NCI-H1048 (cell line): ENCODE measurements at regions not wholly inside any gene's neighbourhood (a gene's known extent, or its start where the extent isn't known, plus 50 kb on each side); places are given as distances from the start of the nearest gene placed in this dataset.
"Not testable (repeated sequence)": the region's sequence is repeated elsewhere in the genome, so short reads cannot be mapped to it uniquely, and the experiment has no call there.

Experiments
- DNase-seq: peaks from one replicate; lab custom pipeline; 2025; lab: John Stamatoyannopoulos, UW

- no peak for DNase-seq
These were observed 119.3 kb downstream of the CRYAA start for GRCh38 chr21:43287795-43288755.

- DNase-seq, result no peak
These were observed 118.4 kb downstream of the CRYAA start for GRCh38 chr21:43287111-43287760.

- no peak for DNase-seq
These were observed 117.4 kb downstream of the CRYAA start for GRCh38 chr21:43286196-43286595.

DNA sequence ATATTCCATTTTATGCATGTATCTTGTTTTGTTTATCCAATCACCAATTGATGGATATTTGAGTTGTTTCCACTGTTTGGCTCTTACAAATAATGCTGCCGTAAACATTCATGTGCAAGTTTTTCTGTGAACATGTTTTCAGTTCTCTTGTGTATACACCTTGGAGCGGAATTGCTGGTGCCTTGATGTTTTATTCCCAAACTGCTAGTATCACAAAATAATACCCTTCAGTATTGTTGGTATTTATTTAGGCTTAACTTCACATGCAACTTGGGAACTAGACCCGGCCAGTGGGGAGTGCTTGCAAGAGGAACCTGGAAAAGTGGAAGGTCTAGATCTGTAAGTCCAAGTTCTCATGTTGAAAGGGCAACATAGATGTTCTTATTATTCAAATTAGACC is 115.9 kb downstream of the CRYAA start:
- no peak for DNase-seq

DNA sequence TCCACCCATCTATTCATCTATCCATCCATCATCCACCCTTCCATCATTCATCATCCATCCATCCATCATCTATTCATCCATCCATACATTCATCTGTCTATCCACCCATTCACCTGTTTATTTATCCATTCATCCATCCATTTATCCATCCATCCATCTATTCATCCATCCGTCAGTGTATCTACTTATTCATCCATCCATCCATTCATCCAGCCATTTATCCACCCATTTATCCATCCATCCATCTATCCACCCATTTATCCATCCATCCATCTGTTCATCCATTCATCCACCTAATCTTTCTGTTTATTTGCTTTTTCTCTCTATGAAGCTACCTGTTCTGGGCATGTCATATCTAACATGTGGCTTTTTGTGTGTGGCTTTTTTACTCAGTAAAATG is 115.4 kb downstream of the CRYAA start:
- no peak for DNase-seq

DNA sequence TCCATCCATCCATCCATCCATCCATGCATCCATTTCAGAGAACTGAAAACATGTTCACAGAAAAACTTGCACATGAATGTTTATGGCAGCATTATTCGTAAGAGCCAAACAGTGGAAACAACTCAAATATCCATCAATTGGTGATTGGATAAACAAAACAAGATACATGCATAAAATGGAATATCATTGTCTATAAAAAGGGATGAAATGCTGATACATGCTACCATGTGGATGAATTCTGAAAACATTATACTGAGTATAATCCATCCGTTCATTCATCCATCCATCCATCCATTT is 115.1 kb downstream of the CRYAA start:
- not testable (repeated sequence) for DNase-seq

DNA sequence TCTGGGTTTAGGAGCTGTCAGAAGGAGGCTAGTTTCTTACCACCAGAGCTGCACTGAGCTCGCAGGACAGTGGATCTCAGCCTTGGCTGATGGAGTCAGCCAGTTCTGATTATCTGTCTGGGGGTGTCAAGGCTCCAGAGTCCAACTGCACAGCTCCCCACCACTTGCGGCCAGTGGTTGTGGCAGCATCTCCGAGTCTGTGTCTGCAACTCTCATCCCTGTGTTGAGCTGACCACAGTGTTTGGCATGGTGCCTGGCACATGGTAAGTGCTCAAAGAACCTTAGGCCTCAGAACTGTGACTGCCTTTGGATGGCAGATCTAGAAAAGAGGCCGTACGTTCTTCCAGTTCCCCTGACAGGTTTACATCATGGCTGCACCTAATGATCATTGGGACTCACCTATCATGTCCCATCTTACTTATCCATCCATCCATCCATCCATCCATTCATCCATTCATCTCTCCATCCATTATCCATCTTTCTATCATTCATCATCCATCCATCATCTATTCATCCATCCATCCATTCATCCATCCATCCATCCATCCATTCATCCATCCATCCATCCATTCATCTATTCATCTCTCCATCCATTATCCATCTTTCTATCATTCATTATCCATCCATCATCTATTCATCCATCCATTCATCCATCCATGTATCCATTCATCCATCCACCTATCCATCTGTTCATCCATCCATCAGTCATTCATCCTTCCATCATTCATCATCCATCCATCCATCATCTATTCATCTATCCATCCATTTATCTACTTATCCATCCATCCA is 114.5 kb downstream of the CRYAA start:
- no peak for DNase-seq

GRCh38 chr21:43282358-43283120 is 113.7 kb downstream of the CRYAA start:
- DNase-seq, result no peak

DNA sequence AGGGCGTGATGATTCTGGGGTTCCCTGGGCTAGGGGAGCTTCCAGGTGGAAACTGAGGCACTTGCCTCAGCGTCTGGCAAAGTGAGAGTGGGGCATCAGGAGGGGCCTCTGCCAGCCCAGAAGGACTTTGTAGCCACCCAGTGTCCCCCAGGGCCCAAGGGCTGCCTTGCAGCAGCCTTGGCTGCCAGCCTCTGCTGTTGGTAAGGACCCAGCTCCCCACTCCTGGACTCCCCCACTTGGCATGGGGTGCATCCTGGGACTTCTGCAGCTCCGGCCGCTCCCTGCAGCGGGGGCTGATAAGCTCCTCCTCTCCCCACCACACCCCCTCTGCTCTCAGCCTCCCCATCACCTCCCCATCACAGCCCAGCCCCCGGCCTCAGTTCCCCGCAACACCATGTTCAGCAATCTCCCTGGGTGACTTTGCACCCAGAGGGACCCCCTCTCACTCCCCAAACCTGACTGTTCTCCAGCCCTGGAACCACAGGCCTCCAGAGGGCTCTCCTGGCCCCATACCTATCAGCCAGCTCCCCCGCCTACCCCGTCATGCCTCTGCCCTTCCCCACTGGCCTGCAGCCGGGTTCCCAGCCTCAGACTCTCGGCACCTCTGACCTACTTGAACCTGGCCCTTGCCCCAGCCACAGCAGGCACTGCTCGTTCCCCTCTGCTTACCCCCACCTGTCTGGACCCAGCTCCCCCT is 113.0 kb downstream of the CRYAA start:
- no peak for DNase-seq

GRCh38 chr21:43280949-43281633 is 112.3 kb downstream of the CRYAA start:
- DNase-seq, result no peak

DNA sequence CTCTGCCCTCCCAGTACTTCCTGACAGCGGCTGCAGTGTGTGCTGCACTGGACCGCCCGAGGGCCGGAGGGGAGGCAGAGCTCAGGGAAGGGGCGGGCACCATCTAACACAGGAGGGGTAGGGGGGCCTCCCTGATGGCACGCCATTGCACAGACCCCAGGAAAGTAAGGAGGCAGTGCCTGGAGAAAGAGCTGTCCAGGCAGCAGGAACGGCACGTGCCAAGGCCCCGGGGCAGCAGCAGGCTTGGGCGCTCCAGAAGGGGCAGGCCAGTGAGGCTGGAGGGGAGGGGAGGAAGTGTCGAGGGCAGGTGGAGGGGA is 110.7 kb downstream of the CRYAA start:
- no peak for DNase-seq

- DNase-seq, result no peak
These were observed 110.2 kb downstream of the CRYAA start for GRCh38 chr21:43278766-43279577.

DNA sequence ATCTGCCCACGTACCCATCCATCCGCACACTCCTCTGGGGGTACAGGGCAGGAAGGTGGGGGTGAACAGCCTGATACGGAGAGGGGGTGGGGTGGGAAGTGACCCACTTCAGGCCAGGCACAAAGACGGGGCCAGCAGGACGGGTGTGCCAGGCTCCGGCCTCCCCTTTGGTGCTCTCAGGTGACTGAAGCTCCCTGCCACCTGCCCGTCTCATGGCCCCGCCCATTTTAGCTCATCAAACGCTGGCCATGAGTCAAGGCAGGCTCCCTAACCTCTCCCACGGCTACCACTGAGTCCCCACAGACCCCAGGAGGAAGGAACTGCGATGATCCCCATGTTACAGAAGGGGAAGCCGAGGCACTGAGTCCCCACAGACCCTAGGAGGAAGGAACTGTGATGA is 109.6 kb downstream of the CRYAA start:
- DNase-seq, result no peak

- DNase-seq, result no peak
These were observed 108.9 kb downstream of the CRYAA start for GRCh38 chr21:43277481-43278351.

DNA sequence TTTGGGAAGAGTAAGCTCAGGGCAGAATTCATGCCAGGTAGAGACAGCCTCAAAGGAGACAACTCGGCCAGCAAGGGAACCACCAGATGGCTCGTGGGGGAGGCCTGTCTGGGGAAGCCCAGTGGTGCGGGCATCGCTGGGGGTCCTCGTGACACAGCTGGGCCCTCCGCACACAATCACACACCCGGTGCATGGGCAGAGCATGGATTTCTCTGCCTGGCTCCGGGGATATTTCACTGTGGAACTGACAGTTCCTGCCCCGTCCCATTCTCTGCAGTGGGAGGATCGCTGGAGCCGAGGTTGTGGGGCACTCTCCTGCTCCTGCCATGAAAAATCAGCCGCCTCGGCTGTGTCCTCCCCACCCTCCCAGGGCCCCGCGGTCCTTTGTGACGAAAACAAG is 108.0 kb downstream of the CRYAA start:
- DNase-seq, result no peak

- DNase-seq, result no peak
These were observed 106.8 kb downstream of the CRYAA start for GRCh38 chr21:43275421-43276211.

- no peak for DNase-seq
These were observed 106.1 kb downstream of the CRYAA start for GRCh38 chr21:43274946-43275310.
